T-helper 2 cell treated with Interferon-gamma antibody and Interleukin-4, amounts not matched to agents 100 ng/mL and 5 ng/mL, for 36 hours (primary cell): ENCODE measurements at regions not wholly inside any gene's neighbourhood (a gene's known extent, or its start where the extent isn't known, plus 50 kb on each side); places are given as distances from the start of the nearest gene placed in this dataset.

Source experiments
- intact Hi-C: fragments of 100-400 bp; cut with micrococcal nuclease; formaldehyde crosslinking; loops from one replicate; pipeline ENCODE4 v1.15.1; 2023

- intact Hi-C loops: loop anchor here (5.0 kb wide), 1 partner anchor 57 kb away; no protein-coding TSS in a partner anchor
Observed at GRCh38 chr3:177300039-177300833, 103.0 kb upstream of the TBL1XR1 start.

GRCh38 chr3:177300842-177301241 lies 103.6 kb upstream of the TBL1XR1 start:
- intact Hi-C loops: loop anchor here (5.0 kb wide), 1 partner anchor 56 kb away; no protein-coding TSS in a partner anchor

DNA sequence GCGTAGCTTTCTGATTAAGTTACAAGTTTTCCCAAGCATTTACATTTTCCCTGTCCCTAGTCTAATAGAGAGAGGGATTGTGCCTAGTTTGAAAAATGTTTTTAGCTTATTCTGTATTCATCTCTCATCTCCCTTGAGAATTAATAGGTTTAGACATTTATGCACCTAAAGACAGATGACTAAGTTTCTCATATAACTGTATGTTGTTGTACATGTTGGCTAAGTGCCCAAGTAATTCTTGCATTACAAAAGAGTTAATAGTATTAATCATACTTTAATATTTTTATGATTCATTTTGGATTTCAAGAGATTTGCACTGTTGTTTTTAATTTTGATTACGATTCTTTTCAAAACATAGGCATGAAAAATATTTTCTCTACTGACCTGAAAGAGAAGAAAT lies 109.0 kb upstream of the TBL1XR1 start:
- intact Hi-C loops: no loop called here

DNA sequence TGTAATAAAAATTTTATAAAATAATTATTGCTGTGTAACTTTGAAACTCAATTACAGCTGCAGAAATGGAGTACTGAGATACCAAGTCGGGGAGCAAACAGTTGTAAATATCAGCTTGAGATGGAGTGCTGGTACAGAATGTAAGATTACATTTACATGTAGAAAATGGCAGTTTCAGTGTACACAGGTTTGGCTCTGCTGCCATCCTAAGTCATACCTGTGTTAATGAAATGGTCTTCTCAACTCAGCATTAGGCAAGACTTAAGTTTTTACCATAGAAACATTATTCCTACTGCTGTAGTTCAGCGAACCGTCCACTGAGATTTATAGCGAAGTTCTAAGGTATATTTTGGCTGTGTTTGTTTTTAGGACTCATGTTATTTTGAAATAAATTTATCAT lies 110.1 kb upstream of the TBL1XR1 start:
- intact Hi-C loops: no loop called here

DNA sequence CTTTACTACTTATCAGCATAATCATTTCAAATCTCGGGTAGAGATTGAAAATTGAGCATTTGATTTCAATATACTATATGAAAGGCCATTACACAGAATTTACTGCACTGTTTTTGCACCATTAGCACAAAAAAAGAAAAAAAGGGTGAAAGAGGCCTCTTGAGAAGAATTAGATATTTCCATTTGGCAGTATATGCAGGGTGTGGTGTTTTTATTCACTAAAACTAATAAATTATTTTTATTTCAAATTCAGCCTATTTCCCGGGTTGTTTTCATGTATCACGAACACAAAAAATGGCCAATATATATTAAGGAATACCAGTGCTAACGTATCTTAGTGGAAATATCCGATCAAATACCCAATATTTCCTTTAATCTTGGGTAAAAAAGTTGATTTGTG lies 110.5 kb upstream of the TBL1XR1 start:
- intact Hi-C loops: no loop called here

DNA sequence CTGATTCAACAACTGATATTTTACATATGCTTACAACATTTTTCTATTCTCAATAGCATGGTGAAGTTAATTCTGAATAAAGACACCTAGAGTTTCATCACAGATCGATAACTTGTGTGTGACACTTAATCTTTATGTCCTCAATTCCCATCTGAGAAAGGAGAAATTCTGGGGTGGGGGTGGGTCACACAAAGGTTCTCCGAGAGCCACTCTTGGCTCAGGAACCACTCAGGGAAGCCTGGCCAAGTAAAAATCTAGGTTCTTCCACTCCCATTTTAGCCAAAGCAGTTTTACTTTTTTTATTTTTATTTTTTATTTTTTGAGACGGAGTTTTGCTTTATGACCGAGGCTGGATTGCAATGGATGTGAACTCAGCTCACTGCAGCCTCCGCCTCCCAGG lies 111.0 kb upstream of the TBL1XR1 start:
- intact Hi-C loops: no loop called here

- intact Hi-C loops: no loop called here
Observed at GRCh38 chr3:177308911-177309310, 111.6 kb upstream of the TBL1XR1 start.

DNA sequence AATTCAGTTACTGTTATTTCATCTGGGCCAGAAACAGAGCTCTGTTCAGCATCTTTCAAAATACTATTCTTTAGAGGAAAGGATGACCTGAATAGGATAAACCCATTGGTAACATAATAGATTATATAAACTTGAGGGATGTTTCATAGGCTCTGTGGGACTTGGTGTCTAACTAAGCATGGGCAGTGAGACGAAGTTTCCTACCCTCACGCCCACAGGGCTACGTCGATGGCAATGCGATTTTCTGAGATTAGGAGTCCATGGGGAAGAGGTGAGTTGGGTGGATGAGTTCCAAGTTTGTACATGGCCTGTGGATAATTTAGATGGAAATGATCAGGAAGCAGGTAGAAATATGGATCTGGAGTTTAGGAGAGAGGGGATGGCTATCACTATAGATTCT lies 115.2 kb upstream of the TBL1XR1 start:
- intact Hi-C loops: no loop called here

GRCh38 chr3:177314897-177315296 lies 117.6 kb upstream of the TBL1XR1 start:
- intact Hi-C loops: loop anchor here (5.0 kb wide), 1 partner anchor 33 kb away; no protein-coding TSS in a partner anchor

DNA sequence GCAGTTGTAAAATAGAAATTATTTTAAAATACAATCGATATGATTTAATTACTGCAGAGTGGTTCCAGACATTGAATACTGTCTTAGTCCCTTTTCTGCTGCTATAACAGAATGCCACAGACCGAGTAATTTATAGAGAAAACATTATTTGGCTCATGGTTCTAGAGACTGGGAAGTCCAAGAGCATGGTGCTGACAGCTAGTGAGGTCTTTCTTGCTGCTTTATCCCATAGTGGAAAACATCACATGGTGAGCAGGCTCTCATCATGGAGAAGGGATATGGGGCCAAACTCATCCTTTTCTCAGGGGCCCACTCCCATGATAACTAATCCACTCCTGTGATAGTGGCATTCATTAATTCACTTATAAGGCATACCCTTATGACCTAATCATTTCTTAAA lies 120.0 kb upstream of the TBL1XR1 start:
- intact Hi-C loops: loop anchor here (1.0 to 5.0 kb wide), 2 partner anchors 35 to 119 kb away; no protein-coding TSS in a partner anchor

DNA sequence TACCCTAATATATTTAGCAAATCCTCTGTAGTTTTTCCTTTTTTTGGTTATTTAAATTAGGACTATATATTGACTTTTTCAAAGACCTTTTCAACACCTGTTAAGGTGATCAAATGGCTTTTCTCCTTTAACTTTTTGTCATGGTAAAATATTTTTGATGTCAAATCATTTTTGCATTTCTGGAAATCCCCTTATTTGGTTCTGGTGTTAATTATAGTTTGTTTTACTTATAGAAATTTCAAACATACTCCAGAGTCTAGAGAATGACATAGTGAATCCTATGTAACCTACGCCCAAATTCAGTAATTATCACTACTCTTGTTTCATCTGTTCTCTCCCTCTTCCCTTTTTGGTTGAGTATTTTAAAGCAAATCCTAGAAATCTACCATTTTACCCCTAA lies 121.3 kb upstream of the TBL1XR1 start:
- intact Hi-C loops: loop anchor here (1.0 to 5.0 kb wide), 4 partner anchors 26 to 117 kb away; no protein-coding TSS in a partner anchor

GRCh38 chr3:177320765-177321247 lies 123.5 kb upstream of the TBL1XR1 start:
- intact Hi-C loops: loop anchor here (5.0 kb wide), 1 partner anchor 106 kb away; no protein-coding TSS in a partner anchor

GRCh38 chr3:177321819-177322218 lies 124.5 kb upstream of the TBL1XR1 start:
- intact Hi-C loops: loop anchor here (5.0 kb wide), 1 partner anchor 105 kb away; no protein-coding TSS in a partner anchor

GRCh38 chr3:177322881-177323280 lies 125.6 kb upstream of the TBL1XR1 start:
- intact Hi-C loops: loop anchor here (5.0 kb wide), 1 partner anchor 104 kb away; no protein-coding TSS in a partner anchor

- intact Hi-C loops: no loop called here
Observed at GRCh38 chr3:177329854-177330253, 132.6 kb upstream of the TBL1XR1 start.

GRCh38 chr3:177330779-177331178 lies 133.5 kb upstream of the TBL1XR1 start:
- intact Hi-C loops: no loop called here

- intact Hi-C loops: no loop called here
Observed at GRCh38 chr3:177331203-177331835, 134.0 kb upstream of the TBL1XR1 start.

GRCh38 chr3:177332955-177333354 lies 135.7 kb upstream of the TBL1XR1 start:
- intact Hi-C loops: no loop called here

GRCh38 chr3:177333533-177334520 lies 136.5 kb upstream of the TBL1XR1 start:
- intact Hi-C loops: no loop called here

DNA sequence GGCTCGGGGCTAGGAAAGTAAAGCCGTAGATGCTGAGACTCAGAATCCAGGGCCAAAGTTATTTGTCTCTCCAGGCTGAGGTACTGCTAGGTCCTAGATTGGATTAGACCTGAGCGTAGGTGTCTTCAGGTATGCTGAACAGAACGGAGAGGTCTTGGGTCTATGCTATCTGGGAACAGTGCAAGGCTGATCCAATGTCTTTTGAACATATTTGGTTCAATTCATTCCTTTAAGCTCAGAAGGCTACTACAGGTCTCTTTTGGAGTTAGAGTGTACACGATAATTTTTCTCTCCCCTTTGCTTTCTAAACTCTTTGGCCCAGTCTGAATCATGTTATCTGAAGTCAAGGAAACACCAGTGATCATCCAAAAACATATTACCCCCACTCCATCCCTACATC lies 137.5 kb upstream of the TBL1XR1 start:
- intact Hi-C loops: no loop called here

DNA sequence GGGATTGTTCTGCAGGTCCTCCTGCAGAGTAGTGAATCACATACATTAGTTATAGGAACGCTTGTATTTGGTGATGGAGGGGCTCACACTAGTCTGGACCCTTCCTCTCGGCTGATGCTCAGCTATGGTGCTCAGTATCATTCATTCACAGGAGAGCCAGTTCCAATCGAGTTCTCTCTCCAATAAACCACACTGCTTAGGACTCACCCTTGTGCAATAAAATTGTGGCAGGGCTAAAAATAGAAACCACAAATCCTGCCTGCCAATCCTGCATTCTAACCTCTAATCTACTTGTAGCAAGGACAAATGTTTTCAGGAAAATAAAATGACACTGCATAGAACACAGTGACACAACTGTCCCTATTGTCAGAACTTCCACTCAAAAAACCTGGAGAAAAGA lies 138.4 kb upstream of the TBL1XR1 start:
- intact Hi-C loops: no loop called here
